Vagina (tissue), 2 donors: ENCODE measurements at regions not wholly inside any gene's neighbourhood (a gene's known extent, or its start where the extent isn't known, plus 50 kb on each side); places are given as distances from the start of the nearest gene placed in this dataset.
A peak's percentile ranks its signal among the peaks of the same experiment; 100 is the strongest.

ENCODE experiments used
- DNase-seq, 2 donors: peaks; one replicate each; pipeline ENCODE4 v3.0.0-alpha.2; 2017; ENCODE audit errors: extremely low spot score in 2 of 2
- H3K27ac ChIP-seq: fragments of 200-600 bp; sonication (generic); one replicate; pipeline ENCODE4 v1.5.1; 2019
- H3K27me3 ChIP-seq: fragments of 200-600 bp; sonication (generic); one replicate; pipeline ENCODE4 v1.5.1; 2019
- H3K36me3 ChIP-seq, 2 donors: fragments of 200-600 bp; sonication (generic); one replicate each; pipeline ENCODE4 v1.5.1; 2017 to 2019
- H3K4me1 ChIP-seq: fragments of 200-600 bp; sonication (generic); one replicate; pipeline ENCODE4 v1.5.1; 2019
- H3K4me3 ChIP-seq, 2 donors: fragments of 200-600 bp; sonication (generic); 1 replicate in 1 of 2; 2 replicates in 1 of 2; pipeline ENCODE4 v1.5.1; 2016 to 2019
- H3K9me3 ChIP-seq: fragments of 200-600 bp; sonication (generic); one replicate; pipeline ENCODE4 v1.5.1; 2019
- CTCF ChIP-seq, 3 experiments: fragments of 450-650 bp in 2 of 3; fragments of 200-600 bp in 1 of 3; sonication (generic) in 1 of 3; IDR thresholded peaks; one replicate each; pipeline ENCODE4 v1.5.1; 2017 to 2019; ENCODE audit warnings: antibody characterized with exemption in 3 of 3, mild to moderate bottlenecking in 2 of 3, moderate library complexity in 2 of 3
- POLR2A ChIP-seq, 2 donors: fragments of 450-650 bp; IDR thresholded peaks; one replicate each; pipeline ENCODE4 v1.6.1; 2017; ENCODE audit warnings: antibody characterized with exemption in 2 of 2, mild to moderate bottlenecking in 2 of 2, moderate library complexity in 2 of 2
- POLR2AphosphoS5 ChIP-seq, 2 donors: sonication (generic); formaldehyde crosslinking; IDR thresholded peaks; one replicate each; pipeline ENCODE4 v1.9.0; 2017; ENCODE audit warnings: antibody characterized with exemption in 2 of 2, mild to moderate bottlenecking in 2 of 2, low read depth in 1 of 2; ENCODE audit not compliant: insufficient read depth in 1 of 2
- intact Hi-C: fragments of 100-400 bp; cut with DNase I; formaldehyde crosslinking; loops from one replicate; pipeline ENCODE4 v1.15.1; 2023

GRCh38 chr18:5057386-5058348 is 139.4 kb downstream of the AKAIN1 start:
- TF ChIP-seq CTCF (IDR thresholded peaks at IDR 0.05) (peak; percentile 20 to 45 (median 28)), POLR2AphosphoS5 (IDR thresholded peaks at IDR 0.05; ENCODE audit: insufficient read depth in 1 of 2, low read depth in 1 of 2) (no peak)
- Histone ChIP-seq H3K4me3 (no peak overlapping the region), H3K9me3 (no peaks in the 10 kb centered on the region), H3K36me3 (no peaks in the 10 kb centered on the region), H3K4me1 (no peaks in the 10 kb centered on the region), H3K27me3 (no peaks in the 10 kb centered on the region), H3K27ac (no peak overlapping the region)
- intact Hi-C loops, result no loop called here
- no peak for DNase-seq

- no peaks in the 10 kb centered on the region for H3K36me3 ChIP-seq
- intact Hi-C loops, result no loop called here
- no peak for TF ChIP-seq POLR2A (IDR thresholded peaks at IDR 0.05)
- no peak for TF ChIP-seq CTCF (IDR thresholded peaks at IDR 0.05)
- no peak for TF ChIP-seq POLR2AphosphoS5 (IDR thresholded peaks at IDR 0.05; ENCODE audit: insufficient read depth in 1 of 2, low read depth in 1 of 2)
- H3K4me3 ChIP-seq, result no peak overlapping the region
- no peak overlapping the region for H3K27ac ChIP-seq
- no peaks in the 10 kb centered on the region for H3K9me3 ChIP-seq
- DNase-seq, result no peak
- no peaks in the 10 kb centered on the region for H3K27me3 ChIP-seq
- H3K4me1 ChIP-seq, result no peaks in the 10 kb centered on the region
These were observed 144.6 kb downstream of the AKAIN1 start for GRCh38 chr18:5052491-5052890.

GRCh38 chr18:5051207-5051606 is 145.8 kb downstream of the AKAIN1 start:
- Histone ChIP-seq H3K27ac (no peak overlapping the region), H3K27me3 (no peaks in the 10 kb centered on the region), H3K9me3 (no peaks in the 10 kb centered on the region), H3K4me3 (no peak overlapping the region), H3K4me1 (no peaks in the 10 kb centered on the region), H3K36me3 (no peaks in the 10 kb centered on the region)
- intact Hi-C loops, result no loop called here
- TF ChIP-seq POLR2AphosphoS5 (IDR thresholded peaks at IDR 0.05; ENCODE audit: insufficient read depth in 1 of 2, low read depth in 1 of 2), result no peak
- TF ChIP-seq CTCF (IDR thresholded peaks at IDR 0.05), result no peak
- TF ChIP-seq POLR2A (IDR thresholded peaks at IDR 0.05), result no peak
- DNase-seq, result no peak

- TF ChIP-seq CTCF (IDR thresholded peaks at IDR 0.05), result no peak
- no peak for TF ChIP-seq POLR2A (IDR thresholded peaks at IDR 0.05)
- no peak for TF ChIP-seq POLR2AphosphoS5 (IDR thresholded peaks at IDR 0.05; ENCODE audit: insufficient read depth in 1 of 2, low read depth in 1 of 2)
- DNase-seq, result no peak
- no peaks in the 10 kb centered on the region for H3K27me3 ChIP-seq
- intact Hi-C loops, result no loop called here
- H3K4me1 ChIP-seq, result no peaks in the 10 kb centered on the region
- H3K36me3 ChIP-seq, result no peaks in the 10 kb centered on the region
- no peak overlapping the region for H3K4me3 ChIP-seq
- no peaks in the 10 kb centered on the region for H3K9me3 ChIP-seq
- H3K27ac ChIP-seq, result no peak overlapping the region
These were observed 147.9 kb downstream of the AKAIN1 start for GRCh38 chr18:5049124-5049523.

GRCh38 chr18:5040476-5040875 is 156.6 kb downstream of the AKAIN1 start:
- Histone ChIP-seq H3K27ac (no peak overlapping the region), H3K4me3 (no peak overlapping the region), H3K9me3 (no peaks in the 10 kb centered on the region), H3K4me1 (no peaks in the 10 kb centered on the region), H3K36me3 (no peaks in the 10 kb centered on the region), H3K27me3 (no peaks in the 10 kb centered on the region)
- TF ChIP-seq POLR2A (IDR thresholded peaks at IDR 0.05) (no peak), CTCF (IDR thresholded peaks at IDR 0.05) (no peak)
- intact Hi-C loops, result no loop called here
- DNase-seq, result no peak
